GM12865 (cell line): ENCODE measurements at regions not wholly inside any gene's neighbourhood (a gene's known extent, or its start where the extent isn't known, plus 50 kb on each side); places are given as distances from the start of the nearest gene placed in this dataset.
A peak's percentile ranks its signal among the peaks of the same experiment; 100 is the strongest.

Source experiments
- DNase-seq: peaks from one replicate; pipeline ENCODE4 v3.0.0; 2010; ENCODE audit warnings: low read depth
- H3K4me3 ChIP-seq: 2 replicates; pipeline ENCODE4 v1.5.1; 2011; ENCODE audit warnings: mild to moderate bottlenecking, low read depth, low read length, control low read depth
- CTCF ChIP-seq: IDR thresholded peaks from 2 replicates; pipeline ENCODE4 v1.5.1; 2011; ENCODE audit warnings: low read length, control low read depth, low read depth, inconsistent platforms; ENCODE audit not compliant: insufficient read depth; ENCODE audit errors: missing control alignments

DNA sequence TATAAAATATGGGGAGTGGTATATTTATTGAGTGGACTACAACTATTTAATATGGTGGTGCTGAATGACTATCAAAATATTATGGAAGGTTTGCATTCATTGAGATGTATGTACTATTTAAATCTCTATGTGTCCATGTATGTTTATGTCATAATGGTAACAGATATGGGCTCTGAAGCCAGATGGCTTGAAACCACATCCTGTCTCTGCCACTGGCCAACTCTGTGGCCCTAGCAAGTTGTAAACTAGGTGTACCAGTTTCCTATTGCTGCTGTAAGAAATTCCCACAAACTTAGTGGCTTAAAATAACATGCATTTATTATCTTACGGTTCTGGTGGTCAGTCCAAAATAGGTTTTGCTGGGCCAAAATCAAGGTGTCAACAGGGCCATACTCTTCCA is 198.1 kb upstream of the NFE2L3 start:
- TF ChIP-seq CTCF: no peak
- peak; percentile 72 for DNase-seq
- no peak overlapping the region for H3K4me3 ChIP-seq

DNA sequence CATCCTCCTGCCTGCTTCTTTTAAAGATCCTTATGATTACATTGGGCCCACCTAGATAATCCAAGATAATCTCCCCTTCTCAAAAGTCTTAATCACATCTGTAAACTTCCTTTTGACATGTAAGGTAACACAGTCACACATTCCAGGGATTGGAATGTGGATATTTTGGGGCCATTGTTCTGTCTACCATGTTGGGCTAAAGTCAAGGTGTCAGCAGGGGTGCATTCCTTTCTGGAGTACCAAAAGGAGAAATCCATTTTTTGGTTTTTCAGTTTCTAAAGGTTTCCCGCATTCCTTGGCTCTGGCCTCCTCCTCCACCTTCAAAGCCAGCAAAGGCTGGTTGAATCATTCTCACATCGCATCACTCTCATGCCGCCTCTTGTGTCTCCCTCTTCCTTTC is 197.6 kb upstream of the NFE2L3 start:
- no peak for DNase-seq
- H3K4me3 ChIP-seq: no peak overlapping the region
- TF ChIP-seq CTCF: no peak

- no peak overlapping the region for H3K4me3 ChIP-seq
- TF ChIP-seq CTCF: no peak
- no peak for DNase-seq
Observed at GRCh38 chr7:25959168-25959734, 192.7 kb upstream of the NFE2L3 start.

DNA sequence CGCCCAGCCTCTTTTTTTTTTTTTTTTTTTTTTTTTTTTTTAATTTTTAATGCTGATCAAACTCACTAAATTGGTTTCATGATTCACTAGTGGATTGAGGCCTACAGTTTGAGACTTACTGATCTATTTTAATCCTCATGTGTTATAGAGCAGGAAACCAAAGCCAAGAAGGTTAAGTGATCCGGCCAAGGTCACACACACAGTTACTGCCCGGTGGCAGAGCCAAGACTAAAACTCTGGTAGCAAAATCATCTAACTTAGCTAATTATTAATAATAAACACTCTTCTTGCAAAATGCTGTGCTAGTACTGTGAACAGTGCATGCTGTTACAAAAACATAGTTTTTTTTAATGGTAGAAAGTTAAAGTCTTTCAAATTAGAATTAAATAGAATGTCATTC is 188.3 kb upstream of the NFE2L3 start:
- peak overlapping the region; percentile 55 for H3K4me3 ChIP-seq
- TF ChIP-seq CTCF: no peak

DNA sequence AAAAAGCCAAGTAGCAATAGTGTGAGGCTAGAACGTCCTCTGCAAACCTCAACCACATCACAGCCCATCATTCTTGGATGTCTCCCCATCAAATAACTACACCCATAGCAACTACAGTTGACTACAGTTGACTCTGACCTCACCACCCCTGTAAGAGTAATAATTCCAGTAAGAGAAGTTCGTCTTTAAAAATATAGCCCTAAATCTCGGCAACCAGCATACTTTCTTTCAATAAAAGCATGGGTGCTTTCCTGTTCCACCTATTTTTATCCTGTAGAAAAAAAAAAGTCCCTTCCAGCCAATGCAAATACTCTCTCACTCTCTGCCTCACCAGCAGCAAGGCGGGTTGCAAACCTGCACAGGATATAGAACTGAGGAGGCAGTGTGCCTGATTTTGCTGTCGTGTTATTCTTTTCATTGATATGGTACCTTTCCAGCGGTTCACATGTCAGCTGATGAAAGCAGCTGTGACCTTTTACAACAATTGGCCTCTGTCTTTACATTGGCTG is 187.5 kb upstream of the NFE2L3 start:
- peak; percentile 87 for DNase-seq

More for the DNA sequence above, 188.3 kb upstream of the NFE2L3 start:
- DNase-seq: peak; percentile 55

DNA sequence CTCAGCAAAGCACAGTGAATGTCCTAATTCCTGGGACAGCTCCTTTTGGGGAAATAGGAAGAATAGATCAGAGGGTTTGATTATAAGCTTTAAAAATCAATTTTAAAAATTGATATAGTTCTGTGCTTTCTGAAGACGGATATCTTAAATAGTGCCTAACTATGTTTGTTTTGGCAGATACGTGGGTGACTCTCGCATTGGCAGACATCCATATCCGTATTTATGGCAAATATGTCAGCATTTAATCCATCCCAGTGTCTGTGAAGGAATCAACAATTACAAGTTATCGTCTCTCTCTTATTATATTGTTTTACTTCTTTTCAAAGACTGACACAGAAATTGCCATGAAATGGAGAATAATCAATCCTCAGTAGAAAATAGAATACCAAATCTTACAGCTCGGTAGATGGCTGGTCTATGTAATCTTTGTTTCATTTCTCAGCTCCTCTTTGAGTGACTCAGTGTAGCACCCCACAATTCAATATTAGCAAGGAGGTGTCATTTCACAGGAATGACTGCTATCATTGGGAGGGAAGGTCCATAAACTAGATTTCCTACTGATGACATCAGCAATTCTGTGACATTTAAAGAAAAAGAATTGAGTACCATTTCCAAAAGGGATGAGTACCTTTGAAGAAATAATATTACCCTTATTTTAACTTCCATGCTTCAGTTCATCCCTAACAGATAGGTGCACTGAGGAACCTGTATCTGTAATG is 186.4 kb upstream of the NFE2L3 start:
- TF ChIP-seq CTCF: no peak
- no peak overlapping the region for H3K4me3 ChIP-seq

More for the DNA sequence above, 187.5 kb upstream of the NFE2L3 start:
- peak overlapping the region; percentile 55 for H3K4me3 ChIP-seq
- TF ChIP-seq CTCF: no peak

More for the DNA sequence above, 186.4 kb upstream of the NFE2L3 start:
- peak; percentile 40 for DNase-seq
